Transverse colon (tissue), 3 donors: ENCODE measurements at regions not wholly inside any gene's neighbourhood (a gene's known extent, or its start where the extent isn't known, plus 50 kb on each side); places are given as distances from the start of the nearest gene placed in this dataset.

Source experiments
- EP300 ChIP-seq: sonication (generic); formaldehyde crosslinking; IDR thresholded peaks from one replicate; pipeline ENCODE4 v1.6.1; 2017; ENCODE audit warnings: antibody characterized with exemption, low read depth
- POLR2A ChIP-seq: fragments of 450-650 bp; IDR thresholded peaks from one replicate; pipeline ENCODE4 v1.6.1; 2016; ENCODE audit warnings: antibody characterized with exemption, mild to moderate bottlenecking, moderate library complexity
- TF ChIP-seq, protein P1 (sequence below), 5 experiments: fragments of 200-600 bp in 3 of 5; fragments of 450-650 bp in 2 of 5; sonication (generic) in 3 of 5; IDR thresholded peaks; 1 replicate in 2 of 5; 2 replicates in 3 of 5; pipeline ENCODE4 v1.5.1; 2016 to 2017; ENCODE audit warnings: antibody characterized with exemption in 5 of 5, inconsistent platforms in 3 of 5, mild to moderate bottlenecking in 2 of 5, moderate library complexity in 1 of 5

DNA sequence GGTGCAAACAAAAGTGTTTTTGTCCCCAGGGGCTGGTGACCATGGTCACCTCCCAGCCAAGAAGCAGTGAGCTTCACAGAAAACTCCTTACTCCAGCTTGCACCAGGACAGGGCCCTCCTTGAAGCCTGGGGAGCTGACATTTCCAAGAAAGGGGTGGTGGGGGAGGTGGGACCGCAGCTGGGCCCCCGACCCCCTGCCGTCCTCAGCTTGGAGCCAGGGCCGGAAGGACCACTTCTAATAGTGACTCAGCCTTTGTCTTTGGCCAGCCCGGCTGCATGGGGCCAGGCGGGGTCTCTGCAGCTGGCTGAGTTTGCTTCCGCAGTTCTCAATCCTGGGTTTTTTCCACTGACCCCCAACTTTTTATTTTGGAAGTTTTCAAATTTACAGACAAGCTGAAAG, 136.5 kb upstream of the POU3F1 start:
- TF ChIP-seq POLR2A = no peak
- TF ChIP-seq, protein P1, sequence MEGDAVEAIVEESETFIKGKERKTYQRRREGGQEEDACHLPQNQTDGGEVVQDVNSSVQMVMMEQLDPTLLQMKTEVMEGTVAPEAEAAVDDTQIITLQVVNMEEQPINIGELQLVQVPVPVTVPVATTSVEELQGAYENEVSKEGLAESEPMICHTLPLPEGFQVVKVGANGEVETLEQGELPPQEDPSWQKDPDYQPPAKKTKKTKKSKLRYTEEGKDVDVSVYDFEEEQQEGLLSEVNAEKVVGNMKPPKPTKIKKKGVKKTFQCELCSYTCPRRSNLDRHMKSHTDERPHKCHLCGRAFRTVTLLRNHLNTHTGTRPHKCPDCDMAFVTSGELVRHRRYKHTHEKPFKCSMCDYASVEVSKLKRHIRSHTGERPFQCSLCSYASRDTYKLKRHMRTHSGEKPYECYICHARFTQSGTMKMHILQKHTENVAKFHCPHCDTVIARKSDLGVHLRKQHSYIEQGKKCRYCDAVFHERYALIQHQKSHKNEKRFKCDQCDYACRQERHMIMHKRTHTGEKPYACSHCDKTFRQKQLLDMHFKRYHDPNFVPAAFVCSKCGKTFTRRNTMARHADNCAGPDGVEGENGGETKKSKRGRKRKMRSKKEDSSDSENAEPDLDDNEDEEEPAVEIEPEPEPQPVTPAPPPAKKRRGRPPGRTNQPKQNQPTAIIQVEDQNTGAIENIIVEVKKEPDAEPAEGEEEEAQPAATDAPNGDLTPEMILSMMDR (IDR thresholded peaks at IDR 0.05) = no peak
- no peak for TF ChIP-seq EP300
